Adipocyte (in vitro differentiated cells): ENCODE measurements at regions not wholly inside any gene's neighbourhood (a gene's known extent, or its start where the extent isn't known, plus 50 kb on each side); places are given as distances from the start of the nearest gene placed in this dataset.

Experiments used
- DNase-seq: peaks from one replicate; pipeline ENCODE4 v3.0.0-alpha.2; 2015; ENCODE audit warnings: low read depth
- H3K27me3 ChIP-seq: replicated peaks from 2 replicates; pipeline ENCODE4 v1.7.0; 2013; ENCODE audit warnings: mild to moderate bottlenecking, low read length, moderate library complexity; ENCODE audit not compliant: control insufficient read depth, insufficient read depth
- H3K36me3 ChIP-seq: 2 replicates; pipeline ENCODE4 v1.7.0; 2013; ENCODE audit warnings: low read length, mild to moderate bottlenecking, moderate library complexity; ENCODE audit not compliant: control insufficient read depth, insufficient read depth, severe bottlenecking
- H3K4me1 ChIP-seq: 2 replicates; pipeline ENCODE4 v1.7.0; 2013; ENCODE audit warnings: mild to moderate bottlenecking, low read length, moderate library complexity; ENCODE audit not compliant: control insufficient read depth, insufficient read depth
- H3K4me3 ChIP-seq: 2 replicates; pipeline ENCODE4 v1.7.0; 2013; ENCODE audit warnings: mild to moderate bottlenecking, low read length, moderate library complexity
- H3K9ac ChIP-seq: 2 replicates; pipeline ENCODE4 v1.7.0; 2013; ENCODE audit warnings: mild to moderate bottlenecking, low read length, moderate library complexity
- H3K9me3 ChIP-seq: 2 replicates; pipeline ENCODE4 v1.7.0; 2013; ENCODE audit warnings: mild to moderate bottlenecking, low read length, moderate library complexity; ENCODE audit not compliant: control insufficient read depth

- Histone ChIP-seq H3K9ac (no peak overlapping the region), H3K4me1 (no peaks in the 10 kb centered on the region), H3K9me3 (no peaks in the 10 kb centered on the region), H3K27me3 (peaks cover 8% of the 10 kb centered on the region), H3K4me3 (no peak overlapping the region), H3K36me3 (no peaks in the 10 kb centered on the region)
- no peak for DNase-seq
These were observed 379.1 kb upstream of the B3GAT1 start for GRCh38 chr11:134791102-134791501.

- Histone ChIP-seq H3K9me3 (no peaks in the 10 kb centered on the region), H3K4me3 (no peak overlapping the region), H3K27me3 (peaks cover 12% of the 10 kb centered on the region), H3K36me3 (no peaks in the 10 kb centered on the region), H3K4me1 (no peaks in the 10 kb centered on the region), H3K9ac (no peak overlapping the region)
- no peak for DNase-seq
These were observed 377.1 kb upstream of the B3GAT1 start for GRCh38 chr11:134789104-134789503.

GRCh38 chr11:134786636-134787035 is 374.6 kb upstream of the B3GAT1 start:
- no peak for DNase-seq
- Histone ChIP-seq H3K4me1 (no peaks in the 10 kb centered on the region), H3K9ac (no peak overlapping the region)

GRCh38 chr11:134785660-134786284 is 373.7 kb upstream of the B3GAT1 start:
- DNase-seq: no peak
- Histone ChIP-seq H3K4me3 (no peak overlapping the region), H3K36me3 (no peaks in the 10 kb centered on the region), H3K4me1 (no peaks in the 10 kb centered on the region), H3K9ac (no peak overlapping the region), H3K27me3 (peaks cover 4% of the 10 kb centered on the region), H3K9me3 (no peaks in the 10 kb centered on the region)

More at GRCh38 chr11:134786636-134787035, 374.6 kb upstream of the B3GAT1 start:
- no peak overlapping the region for H3K4me3 ChIP-seq
- peaks cover 4% of the 10 kb centered on the region for H3K27me3 ChIP-seq
- H3K9me3 ChIP-seq: no peaks in the 10 kb centered on the region
- H3K36me3 ChIP-seq: no peaks in the 10 kb centered on the region

- Histone ChIP-seq H3K9me3 (no peaks in the 10 kb centered on the region), H3K36me3 (no peaks in the 10 kb centered on the region)
- DNase-seq: no peak
These were observed 373.0 kb upstream of the B3GAT1 start for GRCh38 chr11:134785059-134785458.

GRCh38 chr11:134784568-134784967 is 372.5 kb upstream of the B3GAT1 start:
- H3K27me3 ChIP-seq: peaks cover 4% of the 10 kb centered on the region
- H3K4me3 ChIP-seq: no peak overlapping the region
- no peak for DNase-seq
- no peaks in the 10 kb centered on the region for H3K9me3 ChIP-seq
- H3K36me3 ChIP-seq: no peaks in the 10 kb centered on the region
- no peaks in the 10 kb centered on the region for H3K4me1 ChIP-seq
- H3K9ac ChIP-seq: no peak overlapping the region

More at GRCh38 chr11:134785059-134785458, 373.0 kb upstream of the B3GAT1 start:
- Histone ChIP-seq H3K9ac (no peak overlapping the region), H3K4me1 (no peaks in the 10 kb centered on the region), H3K4me3 (no peak overlapping the region), H3K27me3 (peaks cover 4% of the 10 kb centered on the region)

- Histone ChIP-seq H3K36me3 (no peaks in the 10 kb centered on the region), H3K4me3 (no peak overlapping the region), H3K9me3 (no peaks in the 10 kb centered on the region), H3K4me1 (no peaks in the 10 kb centered on the region), H3K9ac (no peak overlapping the region), H3K27me3 (peaks cover 4% of the 10 kb centered on the region)
- DNase-seq: no peak
These were observed 372.0 kb upstream of the B3GAT1 start for GRCh38 chr11:134784046-134784445.

- Histone ChIP-seq H3K27me3 (peaks cover 4% of the 10 kb centered on the region), H3K9me3 (no peaks in the 10 kb centered on the region), H3K4me3 (no peak overlapping the region), H3K4me1 (no peaks in the 10 kb centered on the region), H3K36me3 (no peaks in the 10 kb centered on the region), H3K9ac (no peak overlapping the region)
- DNase-seq: no peak
These were observed 371.2 kb upstream of the B3GAT1 start for GRCh38 chr11:134783234-134783633.

GRCh38 chr11:134781380-134781866 is 369.4 kb upstream of the B3GAT1 start:
- H3K4me1 ChIP-seq: no peaks in the 10 kb centered on the region

GRCh38 chr11:134780486-134781147 is 368.6 kb upstream of the B3GAT1 start:
- H3K9ac ChIP-seq: no peak overlapping the region
- H3K27me3 ChIP-seq: peaks cover 4% of the 10 kb centered on the region
- no peak overlapping the region for H3K4me3 ChIP-seq
- DNase-seq: peak; percentile 1
- H3K36me3 ChIP-seq: no peaks in the 10 kb centered on the region
- H3K4me1 ChIP-seq: no peaks in the 10 kb centered on the region
- no peaks in the 10 kb centered on the region for H3K9me3 ChIP-seq

More at GRCh38 chr11:134781380-134781866, 369.4 kb upstream of the B3GAT1 start:
- no peak for DNase-seq
- H3K9me3 ChIP-seq: no peaks in the 10 kb centered on the region
- no peak overlapping the region for H3K4me3 ChIP-seq
- H3K36me3 ChIP-seq: no peaks in the 10 kb centered on the region
- H3K27me3 ChIP-seq: peaks cover 4% of the 10 kb centered on the region
- no peak overlapping the region for H3K9ac ChIP-seq

- H3K27me3 ChIP-seq: peaks cover under 1% of the 10 kb centered on the region
- DNase-seq: no peak
These were observed 367.1 kb upstream of the B3GAT1 start for GRCh38 chr11:134779179-134779578.

More at GRCh38 chr11:134779179-134779578, 367.1 kb upstream of the B3GAT1 start:
- Histone ChIP-seq H3K4me3 (no peak overlapping the region), H3K4me1 (no peaks in the 10 kb centered on the region), H3K9me3 (no peaks in the 10 kb centered on the region), H3K9ac (no peak overlapping the region), H3K36me3 (no peaks in the 10 kb centered on the region)
